HG02678 (cell line): ENCODE measurements at regions not wholly inside any gene's neighbourhood (a gene's known extent, or its start where the extent isn't known, plus 50 kb on each side); places are given as distances from the start of the nearest gene placed in this dataset.
"Not testable (repeated sequence)": the region's sequence is repeated elsewhere in the genome, so short reads cannot be mapped to it uniquely, and the experiment has no call there.

Experiments used
- ATAC-seq: cut with Tn5 transposase; IDR thresholded peaks from one replicate; pipeline ENCODE4 v1.9.1; 2021; ENCODE audit warnings: mild to moderate bottlenecking, moderate library complexity; ENCODE audit not compliant: unreplicated experiment

DNA sequence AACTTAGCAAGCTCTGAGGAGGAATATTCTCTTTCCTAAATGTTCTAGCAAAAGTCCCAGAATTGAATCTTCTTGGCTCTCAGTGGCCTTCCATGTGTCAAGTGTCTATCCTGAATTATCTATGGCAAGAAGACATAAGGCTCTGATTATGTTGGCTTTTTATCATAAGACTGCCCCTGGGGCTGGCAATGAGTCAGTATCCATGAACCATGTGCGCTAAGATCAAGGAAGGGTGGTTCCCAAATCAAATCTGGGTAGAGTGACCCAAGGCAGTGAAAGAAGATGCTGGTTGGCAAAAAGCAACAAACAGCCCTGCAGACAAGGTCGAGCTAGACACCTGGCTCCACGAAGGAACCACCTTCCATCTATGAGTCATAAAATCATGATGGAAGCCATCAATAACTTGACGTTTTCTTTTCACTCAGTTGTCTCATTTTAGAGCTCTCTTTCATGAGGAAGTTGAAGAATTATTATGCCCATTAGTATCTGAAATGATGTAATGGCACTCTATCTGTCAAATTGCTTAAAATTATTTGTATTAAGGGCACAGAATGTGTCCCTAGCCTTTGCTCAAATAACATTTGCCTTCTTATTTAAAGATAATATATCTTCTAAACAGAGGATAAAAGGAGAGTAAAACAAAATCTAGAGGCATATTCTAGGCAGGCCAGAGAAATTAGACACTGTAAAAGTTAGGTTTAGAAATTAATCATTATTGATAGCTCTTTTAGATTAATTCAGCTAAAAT lies 657.7 kb upstream of the GOT2 start:
- no peak for ATAC-seq

DNA sequence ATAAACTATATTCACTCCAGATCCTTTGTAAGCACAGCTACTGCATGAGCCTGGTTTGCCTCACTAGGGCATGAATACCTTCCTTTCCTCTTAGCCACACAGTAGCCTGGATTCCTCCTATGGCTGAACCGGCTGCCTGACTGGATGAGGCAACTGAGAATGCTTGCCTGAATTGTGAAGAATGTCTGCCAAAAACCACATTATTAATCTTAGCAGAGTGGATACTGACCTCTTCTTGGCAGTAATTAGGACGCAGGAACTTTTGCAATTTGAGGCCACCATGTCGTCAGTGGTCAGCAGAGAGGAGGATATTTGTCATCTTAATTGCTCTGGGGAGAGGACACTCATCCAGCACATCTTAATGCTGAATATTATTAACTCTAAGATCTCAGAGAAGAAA lies 651.8 kb upstream of the GOT2 start:
- ATAC-seq, result no peak

DNA sequence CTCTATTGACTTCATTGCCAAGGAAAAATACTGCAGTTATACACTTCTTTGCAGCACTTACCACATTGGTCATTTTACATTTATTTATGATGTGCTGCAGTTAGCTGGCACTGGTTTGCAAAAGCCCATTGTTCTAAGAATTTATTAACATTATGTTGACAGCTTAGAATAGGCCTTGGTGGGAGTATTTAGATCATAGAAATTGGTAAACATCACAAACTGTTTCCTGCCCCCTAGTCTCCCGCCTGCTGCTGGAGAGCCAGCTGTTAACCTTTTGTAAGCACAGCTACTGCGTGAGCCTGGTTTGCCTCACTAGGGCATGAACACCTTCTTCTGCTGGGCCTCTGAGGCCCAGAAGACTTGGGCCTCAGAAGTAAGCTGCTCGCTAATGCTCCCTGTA lies 651.4 kb upstream of the GOT2 start:
- no peak for ATAC-seq

DNA sequence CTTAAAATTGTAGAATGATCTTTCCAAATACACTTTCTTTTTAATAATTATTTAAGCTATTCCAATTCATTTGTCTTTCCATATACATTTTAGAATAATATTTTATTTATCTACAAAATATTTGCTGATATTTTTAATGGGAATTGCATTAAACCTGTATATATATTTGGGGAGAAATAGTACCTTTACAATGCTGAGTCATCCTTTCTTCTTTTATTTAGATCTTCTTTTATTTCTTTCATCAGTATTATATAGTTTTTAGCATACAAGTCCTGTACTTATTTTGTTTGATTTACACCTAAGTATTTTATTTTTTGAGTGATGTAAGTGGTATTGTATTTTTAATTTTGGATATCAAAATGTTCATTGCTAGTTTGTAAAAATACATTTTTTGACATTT lies 639.5 kb upstream of the GOT2 start:
- no peak for ATAC-seq

DNA sequence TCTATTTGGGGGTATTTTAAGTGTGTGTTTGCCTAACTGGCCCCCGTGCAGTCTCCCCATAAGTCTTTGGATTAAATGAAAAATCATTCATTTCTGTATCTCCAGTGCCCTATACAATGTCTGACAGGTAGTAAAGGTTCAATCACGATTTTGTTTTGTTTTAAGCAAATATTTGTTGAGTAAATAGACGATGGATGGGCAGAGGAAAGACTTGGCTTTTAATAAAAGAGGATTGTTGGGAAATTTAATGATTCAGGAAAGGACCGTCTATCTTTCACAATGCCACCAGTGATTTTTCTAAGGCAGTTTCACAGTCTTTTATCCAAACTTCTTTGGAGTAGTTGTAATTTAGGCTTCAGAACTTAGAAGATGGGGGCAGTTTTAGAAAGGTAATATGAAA lies 636.6 kb upstream of the GOT2 start:
- no peak for ATAC-seq

DNA sequence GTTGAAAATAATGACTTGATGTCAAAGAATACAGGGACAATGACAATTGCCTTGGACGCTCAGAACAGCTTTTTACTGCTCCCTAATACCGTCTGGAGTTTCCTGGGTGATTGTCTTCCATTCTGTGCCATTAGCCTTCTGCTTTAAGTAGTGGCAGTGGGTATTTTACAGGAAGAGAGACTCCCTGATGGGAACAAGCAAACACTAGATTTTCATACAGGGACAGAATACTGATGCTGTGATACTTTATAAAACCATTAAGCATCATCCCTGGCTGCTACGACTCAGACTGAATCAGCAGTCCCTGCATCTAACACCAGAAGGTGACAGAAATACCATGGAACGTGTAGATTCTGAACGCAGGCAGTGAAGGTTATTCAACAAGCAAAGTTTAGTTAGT lies 635.4 kb upstream of the GOT2 start:
- no peak for ATAC-seq

DNA sequence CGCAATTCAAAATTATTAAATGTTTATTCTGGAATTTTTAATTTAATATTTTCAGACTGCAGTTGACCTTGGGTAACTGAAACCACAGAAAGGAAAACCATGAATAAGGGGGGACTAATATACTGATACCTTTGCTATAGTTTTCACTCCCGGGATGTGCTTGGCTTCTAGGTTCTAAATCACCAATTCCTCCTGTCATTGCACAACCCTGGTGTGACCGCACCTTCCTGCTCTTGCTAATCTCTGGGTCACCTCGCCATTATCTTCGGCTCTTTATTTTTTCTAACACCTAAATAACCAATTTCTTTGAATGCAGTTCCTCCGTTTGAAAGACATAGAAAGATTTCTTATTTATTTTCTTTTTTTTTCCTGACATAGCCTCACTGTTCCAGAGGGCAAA lies 634.5 kb upstream of the GOT2 start:
- no peak for ATAC-seq

DNA sequence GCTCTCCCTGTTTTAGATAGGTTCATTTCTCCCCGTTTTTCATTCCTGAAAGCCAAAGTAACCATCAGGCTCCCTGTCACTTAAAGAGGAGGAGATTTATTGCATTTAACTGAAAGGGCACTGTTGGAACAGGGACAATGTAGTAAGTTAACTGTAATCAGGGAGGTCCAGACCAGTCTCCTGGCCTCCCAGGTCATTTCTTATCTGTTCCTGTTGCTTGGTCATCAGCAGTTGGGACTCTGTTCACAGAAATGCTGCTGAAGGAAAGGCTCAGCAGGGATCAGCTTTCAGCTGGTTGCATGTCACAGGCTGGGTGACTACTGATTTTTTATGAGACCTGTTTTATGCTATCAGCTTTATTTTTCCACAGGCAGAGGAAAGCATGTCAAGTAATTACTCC lies 622.6 kb upstream of the GOT2 start:
- ATAC-seq, result no peak

DNA sequence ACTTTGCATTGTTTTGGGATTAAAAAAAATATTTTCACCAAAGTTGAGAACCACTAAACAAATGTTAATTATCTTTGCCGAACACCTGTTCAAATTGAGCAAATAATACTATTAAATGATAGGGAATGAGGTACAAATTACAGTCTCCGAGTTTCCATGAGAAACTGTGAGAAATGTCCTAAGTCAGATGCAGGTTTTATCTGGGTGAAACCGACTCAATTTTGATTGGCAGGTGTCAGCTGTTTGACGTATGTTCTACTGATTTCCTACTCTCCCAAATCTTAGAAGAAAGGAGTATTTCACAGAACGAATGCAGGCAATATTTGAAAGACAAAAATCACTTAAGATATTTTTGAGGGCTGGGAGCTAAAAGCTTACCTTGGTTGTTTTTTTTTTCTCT lies 622.0 kb upstream of the GOT2 start:
- no peak for ATAC-seq

DNA sequence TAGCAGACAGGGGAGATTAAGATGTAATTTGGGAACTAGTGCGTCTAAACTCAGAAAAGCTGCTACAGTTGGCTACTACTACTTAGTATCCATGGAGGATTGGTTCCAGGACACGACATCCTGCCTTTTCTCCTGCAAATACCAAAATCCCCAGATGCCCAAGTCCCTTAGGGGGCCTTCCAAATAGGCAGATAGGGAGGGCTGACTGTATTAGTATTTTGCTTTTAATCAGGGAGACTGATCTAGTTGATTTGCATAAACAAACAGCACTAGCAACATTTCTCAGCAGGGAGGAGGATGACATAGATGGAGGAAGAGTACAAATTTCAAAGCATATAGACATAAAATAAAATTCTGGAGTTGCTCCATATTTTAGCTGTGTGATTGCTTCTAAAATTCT lies 621.6 kb upstream of the GOT2 start:
- no peak for ATAC-seq

DNA sequence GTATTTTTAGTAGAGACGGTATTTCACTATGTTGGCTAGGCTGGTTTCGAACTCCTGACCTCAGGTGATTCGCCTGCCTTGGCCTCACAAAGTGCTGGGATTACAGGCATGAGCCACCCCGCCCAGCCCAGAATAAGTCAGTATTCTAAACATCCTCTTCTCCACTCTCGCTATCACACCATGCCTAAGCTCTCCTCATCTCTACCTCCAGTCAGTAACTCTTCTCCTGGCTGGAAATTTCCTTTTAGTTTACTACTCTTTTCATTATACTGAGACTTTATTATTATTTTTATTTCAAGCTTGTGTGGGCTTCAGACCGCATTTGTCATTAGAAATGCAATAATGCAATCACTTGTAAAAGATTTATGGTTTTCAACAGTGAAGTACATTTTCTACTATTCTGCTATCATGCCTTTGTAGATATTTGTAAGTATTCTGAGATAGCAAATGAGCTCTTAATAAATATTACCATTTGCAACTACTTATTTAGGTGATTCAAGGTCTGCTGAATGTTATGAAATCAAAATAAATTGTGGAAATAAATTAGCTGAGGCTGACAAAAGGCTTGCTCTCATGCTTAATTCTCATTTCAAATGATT lies 617.3 kb upstream of the GOT2 start:
- ATAC-seq, result no peak

DNA sequence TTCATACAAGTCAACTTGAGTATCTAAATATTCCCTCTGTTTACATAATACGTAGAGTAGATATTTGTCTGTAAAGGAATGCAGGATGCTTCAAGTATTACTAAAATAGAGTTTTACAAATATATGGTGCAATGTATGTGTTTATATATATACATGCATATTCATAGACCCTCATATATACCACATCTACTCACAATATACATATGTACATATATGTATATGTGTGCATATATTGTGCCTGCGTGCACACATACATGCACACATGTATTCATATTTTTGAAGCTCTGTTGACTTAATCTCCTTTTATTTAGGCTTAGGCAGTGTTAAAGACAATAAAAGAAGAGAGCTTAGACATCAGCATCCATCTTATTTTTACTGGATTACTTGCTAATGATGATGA lies 616.6 kb upstream of the GOT2 start:
- ATAC-seq, result no peak

DNA sequence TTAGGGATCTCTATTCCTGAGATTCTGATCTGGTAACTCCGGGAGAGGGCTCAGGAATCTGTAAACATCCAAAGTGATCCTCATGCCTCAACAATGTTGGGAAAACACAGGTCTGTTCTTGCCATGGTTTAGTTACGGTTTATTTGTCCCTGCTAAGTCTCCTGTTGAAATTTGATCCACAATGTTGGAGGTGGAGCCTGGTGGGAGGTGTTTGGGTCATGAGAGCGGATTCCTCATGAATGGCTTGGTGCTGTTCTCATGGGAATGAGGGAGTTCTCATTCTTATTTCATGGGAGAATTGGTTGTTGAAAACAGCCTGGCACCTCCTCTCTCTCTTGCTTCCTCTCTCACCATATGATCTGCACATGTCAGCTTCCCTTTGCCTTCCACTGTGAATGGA lies 608.6 kb upstream of the GOT2 start:
- ATAC-seq, result no peak

DNA sequence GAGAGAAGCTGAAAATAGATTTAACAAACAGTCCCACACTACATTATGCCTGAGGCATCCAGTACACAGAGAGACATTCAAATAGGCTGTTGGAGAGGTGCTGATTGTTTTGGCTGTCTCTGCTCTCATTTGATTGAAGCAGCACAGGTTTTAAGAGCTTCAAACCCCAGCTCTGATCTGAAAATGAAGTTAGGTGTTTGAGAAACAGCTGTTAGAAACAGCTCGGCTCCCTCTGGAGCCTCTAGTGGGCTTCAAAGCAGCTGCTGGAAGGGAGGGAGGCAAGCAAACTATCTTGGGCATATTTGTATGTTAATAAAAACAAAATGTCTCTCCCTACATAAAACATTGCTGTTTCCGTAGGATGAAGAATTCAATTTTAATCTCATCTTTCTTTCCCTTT lies 607.3 kb upstream of the GOT2 start:
- no peak for ATAC-seq

DNA sequence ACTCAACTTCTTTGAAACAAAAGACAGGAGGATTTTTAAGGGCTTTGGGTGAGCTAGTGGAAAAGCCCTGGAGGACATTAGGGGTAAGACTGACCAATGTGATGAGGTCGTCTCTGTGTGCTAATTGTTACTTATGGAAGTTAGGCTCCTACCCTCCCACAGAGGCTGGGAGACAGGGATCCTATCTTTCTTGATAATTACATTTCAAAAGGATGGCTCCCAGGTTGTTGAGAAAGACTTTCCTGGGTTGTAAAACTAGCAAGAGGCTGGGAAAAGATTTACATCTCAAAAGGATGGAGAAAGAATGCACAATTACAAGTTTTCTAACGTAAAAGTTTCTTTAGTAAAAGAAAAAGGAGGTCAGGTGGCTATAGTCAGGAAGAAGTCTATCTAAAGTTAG lies 605.8 kb upstream of the GOT2 start:
- no peak for ATAC-seq

DNA sequence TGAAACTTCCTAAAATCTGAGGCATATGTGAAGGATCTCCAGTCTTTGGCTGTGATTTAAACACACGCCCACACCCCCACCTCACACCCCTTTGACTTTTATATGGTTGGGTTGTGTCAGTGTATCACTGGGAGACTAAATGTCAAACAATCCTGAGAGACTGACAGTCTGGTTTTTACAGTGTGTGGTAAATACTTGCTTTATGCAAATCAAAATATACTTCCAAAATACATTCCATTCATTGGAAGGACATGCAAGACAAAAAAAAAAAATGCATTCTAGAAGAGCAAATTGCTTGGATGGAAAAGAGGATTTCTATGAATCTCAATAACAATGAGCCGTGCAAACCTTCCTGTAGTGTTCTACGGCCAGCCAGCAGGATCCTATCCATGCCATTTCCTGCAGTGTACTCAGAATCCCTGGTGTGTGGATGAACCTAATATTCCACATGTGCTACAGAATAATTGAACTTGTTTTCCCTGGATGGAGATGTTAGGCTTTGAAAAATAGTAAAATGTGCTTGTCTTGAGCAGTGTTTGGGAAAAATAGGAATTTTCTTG lies 602.1 kb upstream of the GOT2 start:
- no peak for ATAC-seq

DNA sequence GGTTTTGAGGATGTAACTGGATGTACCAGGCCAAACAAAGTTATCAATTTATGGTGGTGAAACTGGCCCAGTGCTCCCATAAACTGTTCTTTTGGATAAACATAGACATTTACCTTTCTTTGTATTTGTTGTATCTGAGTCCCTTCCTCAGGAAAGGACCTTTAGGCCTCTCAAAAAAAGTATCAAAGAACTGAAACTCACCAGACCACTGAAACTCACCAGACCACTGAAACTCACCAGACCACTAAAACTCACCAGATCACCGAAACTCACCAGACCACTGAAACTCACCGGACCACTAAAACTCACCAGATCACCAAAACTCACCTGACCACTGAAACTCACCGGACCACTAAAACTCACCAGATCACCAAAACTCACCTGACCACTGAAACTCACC lies 597.6 kb upstream of the GOT2 start:
- not testable (repeated sequence) for ATAC-seq

DNA sequence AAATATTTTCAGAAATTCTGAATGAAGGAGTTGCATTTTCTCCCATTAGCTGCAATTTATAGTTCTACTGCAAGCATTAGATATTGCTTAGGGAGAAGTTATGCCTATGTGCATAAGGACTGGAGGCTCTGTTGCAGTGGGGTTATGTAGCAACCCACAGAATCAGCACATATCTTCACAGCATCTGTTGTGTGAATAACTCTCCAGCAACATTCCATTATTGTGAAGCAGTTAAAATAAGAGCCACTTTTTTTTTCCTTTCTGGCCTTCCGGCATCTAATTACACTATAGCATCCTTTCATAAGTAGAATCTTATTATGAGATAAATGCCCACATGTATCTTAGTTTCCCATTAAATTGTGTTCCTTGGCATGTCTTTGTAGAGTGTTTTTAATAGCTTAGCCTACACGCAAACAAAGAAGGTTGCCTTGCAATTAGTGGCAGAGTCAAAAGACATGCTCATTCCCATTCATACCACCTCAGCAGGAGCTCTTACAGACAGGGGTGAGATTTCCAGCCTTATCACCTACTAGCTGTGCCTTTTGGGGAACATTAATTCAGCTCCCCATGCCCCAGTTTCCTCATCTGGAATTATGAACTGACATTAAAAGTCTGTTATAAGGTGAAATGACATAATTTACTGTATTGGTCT lies 596.0 kb upstream of the GOT2 start:
- no peak for ATAC-seq

DNA sequence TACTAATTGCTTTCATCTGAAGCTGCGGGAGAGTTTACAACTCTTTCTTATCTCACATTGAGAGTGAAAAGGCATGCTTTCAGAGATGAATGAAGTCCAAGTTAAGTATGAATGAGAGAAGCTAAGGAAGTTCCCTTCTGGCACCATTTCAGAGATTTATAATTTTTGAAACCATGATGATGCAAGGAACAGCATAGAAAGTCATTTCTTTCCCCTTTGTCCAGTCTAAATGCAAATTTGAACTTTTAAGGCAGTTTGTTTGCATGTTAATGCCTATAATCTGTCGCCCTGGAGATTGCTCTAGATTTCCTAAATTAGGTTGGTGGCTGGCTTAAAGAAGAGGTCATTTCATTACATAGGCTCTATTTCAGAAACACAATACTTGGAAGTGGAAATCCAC lies 594.8 kb upstream of the GOT2 start:
- ATAC-seq, result no peak

DNA sequence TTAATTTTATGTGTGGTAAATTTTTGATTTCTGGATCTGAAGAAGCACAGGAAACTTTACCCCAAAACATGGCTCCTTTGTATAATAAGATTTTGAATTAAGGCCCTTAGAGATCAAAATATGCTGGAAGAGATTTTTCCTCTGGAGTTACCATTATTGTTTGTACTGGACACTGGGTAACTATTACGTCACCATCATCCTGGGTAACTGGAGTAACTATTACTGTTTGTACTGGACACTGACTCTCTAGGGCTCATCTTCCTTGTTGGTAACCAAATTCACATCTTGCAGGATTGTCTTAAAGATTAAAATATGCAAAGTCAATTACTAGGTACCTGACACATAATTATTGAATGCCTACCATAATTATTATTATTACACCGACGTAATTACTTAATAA lies 593.8 kb upstream of the GOT2 start:
- ATAC-seq, result no peak

DNA sequence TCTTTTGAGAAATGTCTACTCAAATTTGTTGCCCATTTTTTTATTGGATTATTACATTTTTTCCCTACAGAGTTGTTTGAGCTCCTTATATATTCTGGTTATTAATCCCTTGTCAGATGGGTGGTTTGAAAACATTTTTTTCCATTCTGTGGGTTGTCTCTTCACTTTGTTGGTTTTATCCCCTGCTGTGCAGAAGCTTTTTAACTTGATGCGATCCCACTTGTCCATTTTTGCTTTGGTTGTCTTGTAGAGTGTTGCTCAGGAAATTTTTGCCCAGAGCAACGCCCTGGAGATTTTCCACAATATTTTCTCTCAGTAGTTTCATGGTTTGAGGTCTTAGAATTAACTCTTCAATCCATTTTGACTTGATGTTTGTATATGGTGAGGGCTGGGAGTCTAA lies 592.8 kb upstream of the GOT2 start:
- ATAC-seq, result no peak

DNA sequence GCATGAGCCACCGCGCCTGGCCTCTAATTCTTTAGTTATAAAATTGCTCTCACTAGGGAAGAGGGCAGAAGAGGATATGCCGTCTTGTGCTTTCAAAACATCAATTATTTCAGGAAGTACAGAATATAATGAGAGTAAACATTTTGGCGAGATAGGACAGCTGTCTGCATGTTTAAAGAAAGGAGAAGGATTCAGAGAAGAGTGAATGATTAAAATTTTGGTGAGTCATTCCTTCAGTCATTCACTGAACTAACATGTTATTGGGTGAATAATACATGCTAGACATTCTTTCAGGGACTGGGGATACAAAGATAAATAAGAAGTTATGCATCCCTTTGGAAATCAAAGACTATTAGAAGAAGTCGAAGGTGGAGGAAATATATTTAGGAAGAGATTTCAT lies 590.3 kb upstream of the GOT2 start:
- no peak for ATAC-seq
